Smooth muscle cell (in vitro differentiated cells): ENCODE measurements at regions not wholly inside any gene's neighbourhood (a gene's known extent, or its start where the extent isn't known, plus 50 kb on each side); places are given as distances from the start of the nearest gene placed in this dataset.

ENCODE experiments used
- DNase-seq: peaks from one replicate; lab custom pipeline; 2025; ENCODE audit not compliant: unreplicated experiment; lab: John Stamatoyannopoulos, UW
- H2AFZ ChIP-seq: fragments of 200-600 bp; sonication (generic); 2 replicates; pipeline ENCODE4 v1.6.0; 2016; ENCODE audit warnings: antibody characterized with exemption, low read depth, mild to moderate bottlenecking
- H3F3A ChIP-seq: fragments of 200-600 bp; sonication (generic); 2 replicates; pipeline ENCODE4 v1.6.0; 2017; ENCODE audit warnings: antibody characterized with exemption, low read depth
- H3K27ac ChIP-seq: fragments of 200-600 bp; sonication (generic); 2 replicates; pipeline ENCODE4 v1.5.1; 2016; ENCODE audit warnings: low read depth, mild to moderate bottlenecking
- H3K27me3 ChIP-seq: fragments of 200-600 bp; sonication (generic); 2 replicates; pipeline ENCODE4 v1.6.1; 2016; ENCODE audit warnings: low read depth, mild to moderate bottlenecking
- H3K36me3 ChIP-seq: fragments of 200-600 bp; sonication (generic); 2 replicates; pipeline ENCODE4 v1.5.1; 2016; ENCODE audit warnings: low read depth
- H3K4me1 ChIP-seq: fragments of 200-600 bp; sonication (generic); 2 replicates; pipeline ENCODE4 v1.5.1; 2016; ENCODE audit warnings: low read depth
- H3K4me2 ChIP-seq: fragments of 200-600 bp; sonication (generic); 2 replicates; pipeline ENCODE4 v1.6.0; 2016; ENCODE audit warnings: mild to moderate bottlenecking
- H3K4me3 ChIP-seq: fragments of 200-600 bp; sonication (generic); 2 replicates; pipeline ENCODE4 v1.5.1; 2016; ENCODE audit warnings: mild to moderate bottlenecking
- H3K79me2 ChIP-seq: fragments of 200-600 bp; sonication (generic); 2 replicates; pipeline ENCODE4 v1.6.0; 2016; ENCODE audit warnings: low read depth, mild to moderate bottlenecking
- H3K9ac ChIP-seq: fragments of 200-600 bp; sonication (generic); 2 replicates; pipeline ENCODE4 v1.6.0; 2016; ENCODE audit warnings: low read depth
- H3K9me3 ChIP-seq: fragments of 200-600 bp; sonication (generic); replicated peaks from 2 replicates; pipeline ENCODE4 v1.5.1; 2016; ENCODE audit warnings: low read depth
- H4K20me1 ChIP-seq: fragments of 200-600 bp; sonication (generic); 2 replicates; pipeline ENCODE4 v1.6.0; 2016; ENCODE audit warnings: low read depth
- CTCF ChIP-seq: fragments of 200-600 bp; sonication (generic); IDR thresholded peaks from 2 replicates; pipeline ENCODE4 v1.5.1; 2017; ENCODE audit warnings: borderline replicate concordance, mild to moderate bottlenecking, antibody characterized with exemption; ENCODE audit not compliant: insufficient read depth, poor library complexity, severe bottlenecking
- WGBS: methylation state at CpG from one replicate; pipeline ENCODE4 v1.1.7; 2016; ENCODE audit warnings: low lambda C conversion rate; 5-methylcytosine and 5-hydroxymethylcytosine counted together

DNA sequence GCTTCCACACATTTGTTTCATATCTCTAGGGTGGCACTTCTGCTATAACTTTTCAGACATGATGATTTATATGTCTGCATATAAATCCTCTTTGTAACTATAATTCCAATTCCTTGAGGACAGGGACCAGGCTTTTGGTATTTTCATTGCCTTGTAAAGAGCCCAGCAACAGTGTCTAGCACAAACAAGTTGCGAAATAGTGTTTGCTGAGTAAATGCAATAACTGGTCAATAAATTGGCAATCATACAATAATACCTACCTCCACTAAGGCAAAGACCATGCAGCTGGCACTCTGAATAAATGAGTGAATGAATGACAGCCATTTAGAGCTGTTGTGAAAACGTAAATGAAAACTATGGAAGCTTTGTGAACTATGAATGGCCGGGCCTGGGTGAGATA is 564.0 kb upstream of the ZNF462 start:
- DNase-seq: no peak
- 91% methylated on average over 3 of the region's 3 CpGs for WGBS
- Histone ChIP-seq H3F3A (no peaks in the 10 kb centered on the region), H3K27ac (no peak overlapping the region), H3K9me3 (no peaks in the 10 kb centered on the region), H3K27me3 (no peaks in the 10 kb centered on the region), H3K79me2 (no peaks in the 10 kb centered on the region), H3K4me3 (no peak overlapping the region), H4K20me1 (no peaks in the 10 kb centered on the region), H3K4me2 (no peak overlapping the region), H3K36me3 (no peaks in the 10 kb centered on the region), H2AFZ (no peak overlapping the region), H3K9ac (no peak overlapping the region), H3K4me1 (peaks cover 11% of the 10 kb centered on the region)
- no peak for TF ChIP-seq CTCF

- Histone ChIP-seq H3K9ac (no peak overlapping the region), H3K79me2 (no peaks in the 10 kb centered on the region), H3K27ac (no peak overlapping the region), H3K9me3 (no peaks in the 10 kb centered on the region), H3K27me3 (no peaks in the 10 kb centered on the region), H3K4me1 (no peaks in the 10 kb centered on the region), H3F3A (no peaks in the 10 kb centered on the region), H3K36me3 (no peaks in the 10 kb centered on the region), H3K4me2 (no peak overlapping the region), H3K4me3 (no peak overlapping the region), H4K20me1 (no peaks in the 10 kb centered on the region), H2AFZ (no peak overlapping the region)
- DNase-seq: no peak
- no peak for TF ChIP-seq CTCF
- WGBS: 89% methylated on average over 4 of the region's 4 CpGs
Observed at GRCh38 chr9:106304401-106304920, 558.5 kb upstream of the ZNF462 start.

- WGBS: 33% methylated on average over 1 of the region's 1 CpG
- no peaks in the 10 kb centered on the region for H3K36me3 ChIP-seq
- H3K27me3 ChIP-seq: no peaks in the 10 kb centered on the region
- no peak overlapping the region for H3K4me2 ChIP-seq
- H4K20me1 ChIP-seq: no peaks in the 10 kb centered on the region
- H3F3A ChIP-seq: no peaks in the 10 kb centered on the region
- H3K4me3 ChIP-seq: no peak overlapping the region
- DNase-seq: no peak
- TF ChIP-seq CTCF: no peak
- no peaks in the 10 kb centered on the region for H3K4me1 ChIP-seq
- H3K9ac ChIP-seq: no peak overlapping the region
- no peaks in the 10 kb centered on the region for H3K79me2 ChIP-seq
- no peaks in the 10 kb centered on the region for H3K9me3 ChIP-seq
- H2AFZ ChIP-seq: no peak overlapping the region
- H3K27ac ChIP-seq: no peak overlapping the region
Observed at GRCh38 chr9:106305428-106306133, 557.4 kb upstream of the ZNF462 start.

GRCh38 chr9:106307670-106308069 is 555.3 kb upstream of the ZNF462 start:
- Histone ChIP-seq H4K20me1 (no peaks in the 10 kb centered on the region), H3K4me3 (no peak overlapping the region), H3K9me3 (no peaks in the 10 kb centered on the region), H3K4me2 (no peak overlapping the region), H3F3A (no peaks in the 10 kb centered on the region), H2AFZ (no peak overlapping the region), H3K4me1 (no peaks in the 10 kb centered on the region), H3K36me3 (no peaks in the 10 kb centered on the region), H3K27ac (no peak overlapping the region), H3K79me2 (no peaks in the 10 kb centered on the region), H3K27me3 (no peaks in the 10 kb centered on the region), H3K9ac (no peak overlapping the region)
- TF ChIP-seq CTCF: no peak
- DNase-seq: no peak
